Left ventricle myocardium superior (tissue), 1 donor: ENCODE measurements at regions not wholly inside any gene's neighbourhood (a gene's known extent, or its start where the extent isn't known, plus 50 kb on each side); places are given as distances from the start of the nearest gene placed in this dataset.
"Not testable (repeated sequence)": the region's sequence is repeated elsewhere in the genome, so short reads cannot be mapped to it uniquely, and the experiment has no call there.

ENCODE experiments used
- ATAC-seq: fragments of 200-7000 bp; cut with Tn5 transposase; one replicate; pipeline ENCODE4 v1.9.1; 2020; ENCODE audit warnings: mild to moderate bottlenecking, moderate library complexity
- DNase-seq: peaks from one replicate; pipeline ENCODE4 v3.0.0-alpha.2; 2020
- intact Hi-C: fragments of 100-400 bp; cut with micrococcal nuclease; formaldehyde crosslinking; loops from one replicate; pipeline ENCODE4 v1.11.0; 2022
- donor health status: DM: no; HTN: yes; CAD: no; lungs with severe emphysema.

DNA sequence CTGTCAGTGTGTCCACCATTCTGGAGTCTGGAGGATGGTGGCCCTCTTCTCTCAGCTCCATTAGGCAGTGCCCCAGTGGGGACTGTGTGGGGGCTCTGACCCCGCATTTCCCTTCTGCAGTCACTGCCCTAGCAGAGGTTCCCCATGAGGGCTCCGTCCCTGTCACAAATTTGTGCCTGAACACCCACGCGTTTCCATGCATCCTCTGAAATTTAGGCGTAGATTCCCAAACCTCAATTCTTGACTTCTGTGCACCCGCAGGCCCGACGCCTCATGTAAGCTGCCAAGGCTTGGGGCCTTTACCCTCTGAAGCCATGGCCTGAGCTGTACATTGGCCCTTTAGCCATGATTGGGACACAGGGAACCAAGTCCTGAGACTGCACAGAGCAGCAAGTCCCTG, 182.3 kb downstream of the FOXD4L6 start:
- intact Hi-C loops, DNase-seq, ATAC-seq: not testable (repeated sequence)

- DNase-seq, ATAC-seq, intact Hi-C loops: not testable (repeated sequence)
These were observed 185.8 kb downstream of the FOXD4L6 start for GRCh38 chr9:40942730-40943129.

DNA sequence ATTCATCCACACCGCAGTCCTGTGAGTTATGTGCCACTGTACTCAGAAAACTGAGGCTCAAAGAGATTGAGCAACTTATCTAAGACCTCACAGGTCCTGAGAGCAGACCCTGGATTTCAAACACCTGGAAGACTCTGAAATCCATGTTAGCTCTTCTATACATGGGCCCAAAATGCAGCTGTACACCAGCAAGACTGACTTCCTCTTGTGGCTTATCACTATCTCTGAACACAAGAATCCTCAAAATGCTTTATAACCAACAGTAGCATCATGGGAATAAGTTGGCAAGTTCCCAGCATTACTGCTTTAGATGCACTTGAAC, 188.6 kb downstream of the FOXD4L6 start:
- DNase-seq, ATAC-seq, intact Hi-C loops: not testable (repeated sequence)

GRCh38 chr9:40939201-40939887, 189.1 kb downstream of the FOXD4L6 start:
- ATAC-seq, DNase-seq, intact Hi-C loops: not testable (repeated sequence)

DNA sequence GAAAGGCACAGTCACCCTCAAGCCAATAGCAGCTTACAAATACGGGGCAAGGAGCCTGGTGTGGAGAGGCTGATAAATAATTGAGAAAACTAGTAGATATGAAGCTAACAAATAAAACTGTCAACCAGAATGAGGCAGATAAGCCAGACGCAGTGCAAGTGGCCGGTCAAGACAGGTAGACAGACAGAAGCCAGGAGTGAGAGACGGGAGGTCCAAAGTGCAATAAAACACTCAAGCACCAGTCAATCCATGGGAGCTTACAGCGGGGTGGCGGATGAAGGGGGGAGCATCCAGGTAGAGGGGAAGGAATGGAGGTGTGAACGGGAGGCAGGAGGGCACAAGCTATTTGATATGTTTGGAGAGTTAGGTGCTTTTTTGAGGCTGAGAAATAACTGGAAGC, 193.1 kb downstream of the FOXD4L6 start:
- DNase-seq (no peak), ATAC-seq (no peak)
- intact Hi-C loops = no loop called here

GRCh38 chr9:40934480-40934879, 194.0 kb downstream of the FOXD4L6 start:
- intact Hi-C loops, ATAC-seq, DNase-seq: not testable (repeated sequence)

DNA sequence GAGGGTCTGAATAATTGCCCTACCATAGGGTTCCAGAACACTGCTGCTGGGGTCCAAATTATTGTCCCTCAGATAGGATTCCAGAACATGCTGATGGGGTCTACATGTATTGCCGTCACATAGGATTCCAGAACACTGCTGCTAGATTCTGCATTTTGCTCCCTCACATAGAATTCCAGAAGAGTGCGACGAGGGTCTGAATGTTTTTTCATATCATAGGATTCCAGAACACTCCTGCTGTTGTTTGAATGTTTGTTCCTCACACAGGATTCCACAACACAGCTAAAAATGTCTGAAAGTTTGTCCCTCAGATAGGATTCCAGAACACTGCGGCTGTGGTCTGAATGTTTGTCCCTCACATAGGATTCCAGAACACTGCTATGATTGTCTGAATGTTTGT, 198.1 kb downstream of the FOXD4L6 start:
- DNase-seq, ATAC-seq, intact Hi-C loops: not testable (repeated sequence)

DNA sequence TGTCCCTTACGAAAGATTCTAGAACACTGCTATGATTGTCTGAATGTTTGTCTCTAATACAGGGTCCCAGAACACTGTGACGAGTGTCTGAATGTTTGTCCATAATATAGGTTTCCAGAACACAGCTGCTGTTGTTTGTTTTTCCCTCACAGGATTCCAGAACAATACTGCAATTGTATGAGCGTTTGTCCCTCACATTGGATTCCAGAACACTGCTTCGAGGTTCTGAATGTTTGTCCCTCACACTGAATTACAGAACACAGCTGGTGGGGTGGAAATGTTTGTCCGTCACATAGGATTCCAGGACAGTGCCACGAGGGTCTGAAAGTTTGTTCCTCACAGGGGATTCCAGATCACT, 199.0 kb downstream of the FOXD4L6 start:
- ATAC-seq, intact Hi-C loops, DNase-seq: not testable (repeated sequence)

DNA sequence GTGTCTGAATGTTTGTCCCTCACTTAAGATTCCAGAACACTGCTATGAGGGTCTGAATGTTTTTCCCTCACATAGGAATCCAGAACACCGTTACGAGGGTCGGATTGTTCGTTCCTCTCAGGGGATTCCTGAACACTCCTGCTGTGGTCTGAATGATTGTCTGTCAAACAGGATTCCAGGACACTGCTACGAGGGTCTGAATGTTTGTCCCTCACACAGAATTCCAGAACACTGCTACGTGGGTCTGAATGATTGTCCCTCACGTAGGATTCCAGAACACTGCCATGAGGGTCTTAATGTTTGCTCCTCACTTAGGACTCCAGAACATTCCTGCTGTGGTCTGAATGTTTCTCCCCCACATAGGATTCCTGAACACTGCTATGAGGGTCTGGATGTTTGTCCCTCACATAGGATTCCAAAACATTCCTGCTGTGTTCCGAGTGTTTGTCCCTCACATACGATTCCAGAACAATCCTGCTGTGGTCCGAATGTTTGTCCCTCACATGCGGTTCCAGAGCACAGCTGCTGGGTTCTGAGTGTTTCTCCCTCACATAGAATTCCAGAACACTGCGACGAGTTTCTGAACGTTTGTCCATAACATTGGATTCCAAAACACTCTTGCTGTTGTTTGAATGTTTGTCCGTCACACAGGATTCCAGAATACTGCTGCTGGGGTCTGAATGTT, 199.5 kb downstream of the FOXD4L6 start:
- intact Hi-C loops = no loop called here
- no peak for ATAC-seq
- DNase-seq = no peak

DNA sequence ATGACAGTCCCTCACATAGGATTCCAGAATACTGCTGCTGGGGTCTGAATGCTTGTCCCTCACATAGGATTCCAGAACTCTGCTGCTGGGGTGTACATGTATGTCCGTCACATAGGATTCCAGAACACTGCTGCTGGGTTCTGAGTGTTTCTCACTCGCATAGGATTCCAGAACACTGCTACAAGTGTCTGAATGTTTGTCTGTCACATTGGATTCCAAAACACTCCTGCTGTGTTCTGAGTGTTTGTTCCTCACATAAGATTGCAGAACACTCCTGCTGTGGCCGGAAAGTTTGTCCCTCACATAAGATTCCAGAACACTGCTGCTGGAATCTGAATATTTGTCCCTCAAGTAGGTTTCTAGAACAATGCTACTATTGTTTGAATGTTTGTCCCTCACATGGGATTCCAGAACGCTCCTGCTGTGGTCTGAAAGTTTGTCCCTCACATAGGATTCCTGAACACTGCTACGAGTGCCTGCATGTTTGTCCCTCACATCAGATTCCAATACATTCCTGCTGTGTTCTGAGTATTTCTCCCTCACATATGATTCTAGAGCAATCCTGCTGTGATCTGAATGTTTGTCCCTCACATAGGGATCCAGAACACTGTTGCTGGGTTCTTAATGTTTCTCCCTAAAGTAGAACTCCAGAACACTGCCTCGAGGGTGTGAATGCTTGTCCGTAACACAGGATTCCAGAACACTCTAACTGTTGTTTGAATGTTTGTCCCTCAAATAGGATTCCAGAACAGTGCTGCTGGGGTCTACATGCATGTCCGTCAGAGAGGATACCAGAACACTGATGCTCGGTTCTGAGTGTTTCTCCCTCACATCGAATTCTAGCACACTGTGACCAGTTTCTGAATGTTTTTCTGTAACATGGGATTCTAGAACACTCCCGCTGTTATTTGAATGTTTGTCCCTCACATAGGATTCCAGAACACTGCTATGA, 200.4 kb downstream of the FOXD4L6 start:
- peak; percentile 11 for ATAC-seq
- intact Hi-C loops = no loop called here
- no peak for DNase-seq

- DNase-seq = no peak
- ATAC-seq = no peak
- intact Hi-C loops = no loop called here
These were observed 201.2 kb downstream of the FOXD4L6 start for GRCh38 chr9:40927260-40927631.

DNA sequence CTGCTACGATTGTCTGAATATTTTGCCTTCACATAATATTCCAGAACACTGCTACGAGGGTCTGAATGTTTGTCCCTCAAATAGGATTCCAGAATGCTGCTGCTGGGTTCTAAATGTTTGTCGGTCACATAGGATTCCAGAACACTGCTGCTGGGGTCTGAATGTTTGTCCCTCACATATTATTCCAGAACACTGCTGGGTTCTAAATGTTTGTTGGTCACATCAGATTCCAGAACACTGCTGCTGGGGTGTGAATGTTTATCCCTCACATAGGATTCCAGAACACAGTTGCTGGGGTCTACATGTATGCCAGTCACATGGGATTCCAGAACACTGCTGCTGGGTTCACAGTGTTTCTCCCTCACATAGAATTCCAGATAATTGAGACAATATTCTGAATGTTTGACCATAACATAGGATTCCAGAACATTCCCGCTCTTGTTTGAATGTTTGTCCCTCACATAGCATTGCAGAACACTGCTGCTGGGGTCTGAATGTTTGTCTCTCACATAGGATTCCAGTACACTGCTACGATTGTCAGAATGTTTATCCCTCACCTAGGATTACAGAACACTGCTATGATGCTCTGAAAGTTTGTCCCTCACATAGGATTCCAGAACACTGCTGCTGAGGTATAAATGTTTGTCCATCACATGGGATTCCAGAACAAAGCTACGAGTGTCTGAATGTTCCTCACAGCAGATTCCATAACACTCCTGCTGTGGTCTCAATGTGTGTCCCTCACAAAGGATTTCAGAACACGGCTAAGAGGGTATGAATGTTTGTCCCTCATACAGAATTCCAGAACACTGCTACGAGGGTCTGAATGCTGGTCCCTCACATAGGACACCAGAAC, 201.8 kb downstream of the FOXD4L6 start:
- intact Hi-C loops = no loop called here
- DNase-seq (no peak), ATAC-seq (no peak)

DNA sequence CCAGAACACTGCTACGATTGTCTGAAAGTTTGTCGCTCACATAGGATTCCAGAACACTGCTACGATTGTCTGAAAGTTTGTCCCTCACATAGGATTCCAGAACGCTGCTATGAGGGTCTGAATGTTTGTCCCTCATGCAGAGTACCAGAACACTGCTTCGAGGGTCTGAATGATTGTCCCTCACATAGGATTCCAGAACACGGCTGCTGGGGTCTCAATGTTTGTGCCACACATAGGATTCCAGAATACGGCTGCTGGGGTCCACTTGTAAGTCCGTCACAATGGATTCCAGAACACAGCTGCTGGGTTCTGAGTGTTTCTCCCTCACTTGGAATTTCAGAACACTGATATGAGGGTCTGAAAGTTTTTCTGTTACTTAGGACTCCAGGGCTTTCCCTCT, 203.3 kb downstream of the FOXD4L6 start:
- DNase-seq (no peak), ATAC-seq (no peak)
- intact Hi-C loops = no loop called here

- intact Hi-C loops, ATAC-seq, DNase-seq: not testable (repeated sequence)
These were observed 212.1 kb downstream of the FOXD4L6 start for GRCh38 chr9:40916399-40916783.

DNA sequence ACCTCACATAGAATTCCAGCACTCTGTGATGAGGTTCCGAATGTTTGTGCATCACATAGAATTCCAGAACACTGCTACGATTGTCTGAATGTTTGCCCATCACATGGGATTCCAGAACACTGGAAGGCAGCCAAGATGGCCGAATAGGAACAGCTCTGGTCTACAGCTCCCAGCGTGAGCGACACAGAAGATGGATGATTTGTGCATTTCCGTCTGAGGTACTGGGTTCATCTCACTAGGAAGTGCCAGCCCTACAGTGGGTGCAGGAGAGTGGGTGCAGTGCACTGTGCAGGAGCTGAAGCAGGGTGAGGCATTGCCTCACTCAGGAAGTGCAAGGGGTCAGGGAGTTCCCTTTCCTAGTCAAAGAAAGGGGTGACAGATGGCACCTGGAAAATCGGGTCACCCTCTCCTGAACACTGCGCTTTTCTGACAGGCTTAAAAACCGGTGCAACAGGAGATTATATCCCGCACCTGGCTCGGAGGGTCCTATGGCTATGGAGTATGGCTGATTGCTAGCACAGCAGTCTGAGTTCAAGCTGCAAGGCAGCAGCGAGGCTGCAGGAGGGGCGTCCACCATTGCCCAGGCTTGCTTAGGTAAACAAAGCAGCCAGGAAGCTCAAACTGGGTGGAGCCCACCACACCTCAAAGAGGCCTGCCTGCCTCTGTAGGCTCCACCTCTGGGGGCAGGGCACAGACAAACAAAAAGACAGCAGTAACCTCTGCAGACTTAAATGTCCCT, 212.7 kb downstream of the FOXD4L6 start:
- ATAC-seq, DNase-seq, intact Hi-C loops: not testable (repeated sequence)

- ATAC-seq = peak; percentile 13
- DNase-seq = no peak
- intact Hi-C loops = no loop called here
These were observed 213.5 kb downstream of the FOXD4L6 start for GRCh38 chr9:40914772-40915659.

GRCh38 chr9:40913928-40914673, 214.4 kb downstream of the FOXD4L6 start:
- intact Hi-C loops = no loop called here
- ATAC-seq (no peak), DNase-seq (no peak)
